ENCODE measurements at regions not wholly inside any gene's neighbourhood (a gene's known extent, or its start where the extent isn't known, plus 50 kb on each side); places are given as distances from the start of the nearest gene placed in this dataset.

GRCh38 chr17:83149029-83149725 is 69.8 kb downstream of the METRNL start:
- no peaks in the 10 kb centered on the region for H3K27me3 ChIP-seq (replicated peaks in 2 of 5; ENCODE audit: control insufficient read depth in 4 of 5, insufficient read depth in 5 of 5, low read length in 4 of 5)
- CTCF ChIA-PET: interaction anchor here (1.9 kb wide), 1 partner anchor 18 kb away, joined by 5 read pairs; no protein-coding TSS in a partner anchor
- 98% methylated on average over 6 of the region's 9 CpGs for WGBS (ENCODE audit: insufficient coverage)

DNA sequence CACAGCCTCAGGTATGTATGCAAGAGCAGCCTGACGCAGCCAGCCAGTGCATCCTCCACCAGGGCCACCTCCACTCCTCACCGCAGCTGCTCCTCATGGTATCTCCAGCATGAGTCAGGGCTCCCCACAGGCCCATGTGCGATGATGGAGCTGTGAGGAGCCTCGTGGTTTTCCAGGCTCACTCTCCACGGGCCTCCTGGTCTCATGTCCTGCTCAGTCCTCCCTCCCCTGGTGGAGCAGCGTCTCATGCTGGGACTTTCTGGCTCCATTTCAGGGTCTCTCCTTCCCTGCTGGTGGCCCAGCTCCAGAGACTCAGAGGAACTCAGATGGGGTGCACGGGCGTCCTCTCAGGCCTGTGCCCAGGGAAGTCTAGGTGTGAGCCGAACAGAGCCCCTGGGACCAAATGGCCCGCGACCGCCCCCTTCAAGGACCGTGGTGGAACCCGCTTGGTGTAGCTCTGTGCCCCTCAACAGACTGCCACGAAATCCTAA is 70.4 kb downstream of the METRNL start:
- POLR2A ChIA-PET: no interaction called here

More at GRCh38 chr17:83149029-83149725, 69.8 kb downstream of the METRNL start:
- POLR2A ChIA-PET: no interaction called here
- Histone ChIP-seq H3K36me3 (ENCODE audit: control insufficient read depth in 4 of 4, insufficient read depth in 4 of 4, low read length in 3 of 4) (no peaks in the 10 kb centered on the region), H3K9me3 (ENCODE audit: control extremely low read depth in 1 of 5, control insufficient read depth in 4 of 5, insufficient read depth in 2 of 5, low read depth in 1 of 5, low read length in 4 of 5) (peaks cover 0 to 3% (median 0%) of the 10 kb centered on the region in 5 experiments), H3K4me3 (ENCODE audit: control insufficient read depth in 1 of 7, extremely low read depth in 1 of 7, insufficient read depth in 4 of 7, low read depth in 2 of 7, low read length in 6 of 7) (no peak overlapping the region), H3K4me1 (ENCODE audit: control extremely low read depth in 1 of 4, control insufficient read depth in 4 of 4, insufficient read depth in 4 of 4, low read length in 3 of 4) (peaks cover 0 to 22% (median 0%) of the 10 kb centered on the region in 4 experiments), H3K27ac (ENCODE audit: insufficient read depth in 1 of 2, low read depth in 1 of 2, low read length in 2 of 2, poor library complexity in 1 of 2, severe bottlenecking in 2 of 2) (no peak overlapping the region)
- no peak for DNase-seq

GRCh38 chr17:83150369-83151055 is 71.1 kb downstream of the METRNL start:
- no peak overlapping the region for H3K27ac ChIP-seq (ENCODE audit: insufficient read depth in 1 of 2, low read depth in 1 of 2, low read length in 2 of 2, poor library complexity in 1 of 2, severe bottlenecking in 2 of 2)
- ChIA-PET POLR2A (no interaction called here), CTCF (interaction anchor here (1.0 to 1.9 kb wide), 2 partner anchors 17 to 19 kb away, joined by 5 read pairs; no protein-coding TSS in a partner anchor)
- peaks cover 0 to 22% (median 6%) of the 10 kb centered on the region in 4 experiments for H3K4me1 ChIP-seq (ENCODE audit: control extremely low read depth in 1 of 4, control insufficient read depth in 4 of 4, insufficient read depth in 4 of 4, low read length in 3 of 4)
- no peaks in the 10 kb centered on the region for H3K27me3 ChIP-seq (replicated peaks in 2 of 5; ENCODE audit: control insufficient read depth in 4 of 5, insufficient read depth in 5 of 5, low read length in 4 of 5)
- H3K9me3 ChIP-seq (ENCODE audit: control extremely low read depth in 1 of 5, control insufficient read depth in 4 of 5, insufficient read depth in 2 of 5, low read depth in 1 of 5, low read length in 4 of 5): peaks cover 0 to 3% (median 0%) of the 10 kb centered on the region in 5 experiments
- H3K36me3 ChIP-seq (ENCODE audit: control insufficient read depth in 4 of 4, insufficient read depth in 4 of 4, low read length in 3 of 4): no peaks in the 10 kb centered on the region
- DNase-seq: no peak
- WGBS (ENCODE audit: insufficient coverage): 90% methylated on average over 7 of the region's 10 CpGs
- H3K4me3 ChIP-seq (ENCODE audit: control insufficient read depth in 1 of 7, extremely low read depth in 1 of 7, insufficient read depth in 4 of 7, low read depth in 2 of 7, low read length in 6 of 7): no peak overlapping the region

More for the DNA sequence above, 70.4 kb downstream of the METRNL start:
- no peak overlapping the region for H3K27ac ChIP-seq (ENCODE audit: insufficient read depth in 1 of 2, low read depth in 1 of 2, low read length in 2 of 2, poor library complexity in 1 of 2, severe bottlenecking in 2 of 2)
- H3K27me3 ChIP-seq (replicated peaks in 2 of 5; ENCODE audit: control insufficient read depth in 4 of 5, insufficient read depth in 5 of 5, low read length in 4 of 5): no peaks in the 10 kb centered on the region
- WGBS (ENCODE audit: insufficient coverage): 92% methylated on average over 14 of the region's 15 CpGs
- CTCF ChIA-PET: interaction anchor here (1.9 kb wide), 1 partner anchor 19 kb away, joined by 5 read pairs; no protein-coding TSS in a partner anchor
- no peaks in the 10 kb centered on the region for H3K36me3 ChIP-seq (ENCODE audit: control insufficient read depth in 4 of 4, insufficient read depth in 4 of 4, low read length in 3 of 4)
- H3K4me1 ChIP-seq (ENCODE audit: control extremely low read depth in 1 of 4, control insufficient read depth in 4 of 4, insufficient read depth in 4 of 4, low read length in 3 of 4): peaks cover 0 to 22% (median under 1%) of the 10 kb centered on the region in 4 experiments
- H3K9me3 ChIP-seq (ENCODE audit: control extremely low read depth in 1 of 5, control insufficient read depth in 4 of 5, insufficient read depth in 2 of 5, low read depth in 1 of 5, low read length in 4 of 5): peaks cover 0 to 3% (median 0%) of the 10 kb centered on the region in 5 experiments
- no peak overlapping the region for H3K4me3 ChIP-seq (ENCODE audit: control insufficient read depth in 1 of 7, extremely low read depth in 1 of 7, insufficient read depth in 4 of 7, low read depth in 2 of 7, low read length in 6 of 7)
- DNase-seq: no peak

- Histone ChIP-seq H3K27me3 (replicated peaks in 2 of 5; ENCODE audit: control insufficient read depth in 4 of 5, insufficient read depth in 5 of 5, low read length in 4 of 5) (no peaks in the 10 kb centered on the region), H3K4me1 (ENCODE audit: control extremely low read depth in 1 of 4, control insufficient read depth in 4 of 4, insufficient read depth in 4 of 4, low read length in 3 of 4) (peaks cover 0 to 22% (median 10%) of the 10 kb centered on the region in 4 experiments), H3K36me3 (ENCODE audit: control insufficient read depth in 4 of 4, insufficient read depth in 4 of 4, low read length in 3 of 4) (no peaks in the 10 kb centered on the region), H3K27ac (ENCODE audit: insufficient read depth in 1 of 2, low read depth in 1 of 2, low read length in 2 of 2, poor library complexity in 1 of 2, severe bottlenecking in 2 of 2) (no peak overlapping the region), H3K9me3 (ENCODE audit: control extremely low read depth in 1 of 5, control insufficient read depth in 4 of 5, insufficient read depth in 2 of 5, low read depth in 1 of 5, low read length in 4 of 5) (peaks cover 0 to 3% (median 0%) of the 10 kb centered on the region in 5 experiments), H3K4me3 (ENCODE audit: control insufficient read depth in 1 of 7, extremely low read depth in 1 of 7, insufficient read depth in 4 of 7, low read depth in 2 of 7, low read length in 6 of 7) (no peak overlapping the region)
- WGBS (ENCODE audit: insufficient coverage): 96% methylated on average over 16 of the region's 16 CpGs
- CTCF ChIA-PET: interaction anchor here (1.0 to 1.9 kb wide), 2 partner anchors 18 to 20 kb away, joined by 5 read pairs; no protein-coding TSS in a partner anchor
- POLR2A ChIA-PET: no interaction called here
- no peak for DNase-seq
Measured at GRCh38 chr17:83151056-83151441, 71.6 kb downstream of the METRNL start.

DNA sequence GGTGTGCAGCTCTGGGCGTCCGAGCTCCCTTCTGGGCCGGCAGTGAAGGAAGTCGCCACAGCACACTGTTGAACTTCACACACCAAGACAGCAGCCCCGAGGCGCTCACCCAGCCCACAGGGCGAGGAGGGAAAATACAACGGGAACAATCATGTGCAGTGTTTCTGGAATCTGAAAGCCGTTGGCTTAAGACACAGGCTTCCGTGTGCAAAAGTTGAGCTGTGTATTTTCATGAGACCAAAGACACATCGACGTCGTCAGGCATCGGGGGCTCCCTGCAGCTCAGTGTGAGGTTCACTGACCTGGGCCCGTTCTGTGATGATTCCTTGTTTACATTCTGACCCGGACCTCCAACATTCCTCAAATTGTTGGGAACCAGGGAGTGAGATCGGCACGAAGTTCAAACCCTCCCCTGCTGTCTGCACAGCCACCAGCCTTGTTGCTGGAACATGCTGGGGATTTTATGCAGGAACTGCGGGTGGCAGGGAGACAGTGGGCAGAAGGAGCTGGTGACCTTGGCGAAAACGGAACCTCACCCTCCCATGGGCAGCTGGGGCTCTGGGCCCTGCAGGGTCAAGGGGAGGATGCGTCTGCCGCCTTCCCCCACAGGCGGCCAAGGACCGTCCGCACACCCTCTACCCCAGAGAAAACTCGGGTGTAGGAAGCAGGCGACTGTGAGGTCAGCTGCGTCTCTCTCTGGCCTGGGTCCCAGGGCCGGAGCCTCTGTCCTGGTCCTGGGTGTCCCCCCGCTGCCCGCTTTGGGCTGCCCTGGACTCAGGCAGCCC is 72.2 kb downstream of the METRNL start:
- no peak overlapping the region for H3K4me3 ChIP-seq (ENCODE audit: control insufficient read depth in 1 of 7, extremely low read depth in 1 of 7, insufficient read depth in 4 of 7, low read depth in 2 of 7, low read length in 6 of 7)
- DNase-seq: no peak
- H3K27me3 ChIP-seq (replicated peaks in 2 of 5; ENCODE audit: control insufficient read depth in 4 of 5, insufficient read depth in 5 of 5, low read length in 4 of 5): no peaks in the 10 kb centered on the region
- H3K9me3 ChIP-seq (ENCODE audit: control extremely low read depth in 1 of 5, control insufficient read depth in 4 of 5, insufficient read depth in 2 of 5, low read depth in 1 of 5, low read length in 4 of 5): no peaks in the 10 kb centered on the region
- H3K4me1 ChIP-seq (ENCODE audit: control extremely low read depth in 1 of 4, control insufficient read depth in 4 of 4, insufficient read depth in 4 of 4, low read length in 3 of 4): peaks cover 0 to 19% (median 10%) of the 10 kb centered on the region in 4 experiments
- no peaks in the 10 kb centered on the region for H3K36me3 ChIP-seq (ENCODE audit: control insufficient read depth in 4 of 4, insufficient read depth in 4 of 4, low read length in 3 of 4)
- ChIA-PET CTCF (interaction anchor here (1.9 kb wide), 1 partner anchor 20 kb away, joined by 5 read pairs; no protein-coding TSS in a partner anchor), POLR2A (no interaction called here)
- H3K27ac ChIP-seq (ENCODE audit: insufficient read depth in 1 of 2, low read depth in 1 of 2, low read length in 2 of 2, poor library complexity in 1 of 2, severe bottlenecking in 2 of 2): no peak overlapping the region
- WGBS (ENCODE audit: insufficient coverage): 95% methylated on average over 32 of the region's 32 CpGs

- H3K36me3 ChIP-seq (ENCODE audit: control insufficient read depth in 4 of 4, insufficient read depth in 4 of 4, low read length in 3 of 4): no peaks in the 10 kb centered on the region
- POLR2A ChIA-PET: no interaction called here
- H3K4me1 ChIP-seq (ENCODE audit: control extremely low read depth in 1 of 4, control insufficient read depth in 4 of 4, insufficient read depth in 4 of 4, low read length in 3 of 4): peaks cover 0 to 14% (median 10%) of the 10 kb centered on the region in 4 experiments
- no peaks in the 10 kb centered on the region for H3K9me3 ChIP-seq (ENCODE audit: control extremely low read depth in 1 of 5, control insufficient read depth in 4 of 5, insufficient read depth in 2 of 5, low read depth in 1 of 5, low read length in 4 of 5)
- no peak overlapping the region for H3K4me3 ChIP-seq (ENCODE audit: control insufficient read depth in 1 of 7, extremely low read depth in 1 of 7, insufficient read depth in 4 of 7, low read depth in 2 of 7, low read length in 6 of 7)
- H3K27me3 ChIP-seq (replicated peaks in 2 of 5; ENCODE audit: control insufficient read depth in 4 of 5, insufficient read depth in 5 of 5, low read length in 4 of 5): no peaks in the 10 kb centered on the region
- 97% methylated on average over 29 of the region's 31 CpGs for WGBS (ENCODE audit: insufficient coverage)
- H3K27ac ChIP-seq (ENCODE audit: insufficient read depth in 1 of 2, low read depth in 1 of 2, low read length in 2 of 2, poor library complexity in 1 of 2, severe bottlenecking in 2 of 2): no peak overlapping the region
- DNase-seq: no peak
- CTCF ChIA-PET: interaction anchor here (1.1 kb wide), 1 partner anchor 48 kb away, joined by 3 read pairs; no protein-coding TSS in a partner anchor
Measured at GRCh38 chr17:83152227-83152744, 72.9 kb downstream of the METRNL start.
